ENCODE measurements at regions not wholly inside any gene's neighbourhood (a gene's known extent, or its start where the extent isn't known, plus 50 kb on each side); places are given as distances from the start of the nearest gene placed in this dataset.

DNA sequence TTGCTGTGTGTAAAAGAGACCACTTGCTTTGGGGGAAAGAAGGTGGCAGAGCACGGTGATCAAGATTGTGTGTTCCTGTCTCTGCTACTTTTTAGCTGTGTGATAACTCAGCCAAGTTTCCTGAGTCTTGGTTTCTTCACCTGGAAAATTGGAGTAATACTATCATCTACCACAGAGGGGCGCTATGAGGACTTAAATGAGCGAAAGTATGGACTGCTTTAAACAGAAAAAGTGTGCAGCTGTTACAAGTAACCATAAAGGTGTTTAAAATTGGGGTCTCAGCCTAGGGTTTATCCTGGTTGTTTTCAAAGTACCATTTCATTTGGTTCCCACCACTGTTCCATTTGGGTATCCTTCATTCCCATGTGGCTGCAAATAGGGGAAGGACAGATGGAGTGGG is 65.9 kb upstream of the WSCD2 start:
- TF ChIP-seq, protein P1, sequence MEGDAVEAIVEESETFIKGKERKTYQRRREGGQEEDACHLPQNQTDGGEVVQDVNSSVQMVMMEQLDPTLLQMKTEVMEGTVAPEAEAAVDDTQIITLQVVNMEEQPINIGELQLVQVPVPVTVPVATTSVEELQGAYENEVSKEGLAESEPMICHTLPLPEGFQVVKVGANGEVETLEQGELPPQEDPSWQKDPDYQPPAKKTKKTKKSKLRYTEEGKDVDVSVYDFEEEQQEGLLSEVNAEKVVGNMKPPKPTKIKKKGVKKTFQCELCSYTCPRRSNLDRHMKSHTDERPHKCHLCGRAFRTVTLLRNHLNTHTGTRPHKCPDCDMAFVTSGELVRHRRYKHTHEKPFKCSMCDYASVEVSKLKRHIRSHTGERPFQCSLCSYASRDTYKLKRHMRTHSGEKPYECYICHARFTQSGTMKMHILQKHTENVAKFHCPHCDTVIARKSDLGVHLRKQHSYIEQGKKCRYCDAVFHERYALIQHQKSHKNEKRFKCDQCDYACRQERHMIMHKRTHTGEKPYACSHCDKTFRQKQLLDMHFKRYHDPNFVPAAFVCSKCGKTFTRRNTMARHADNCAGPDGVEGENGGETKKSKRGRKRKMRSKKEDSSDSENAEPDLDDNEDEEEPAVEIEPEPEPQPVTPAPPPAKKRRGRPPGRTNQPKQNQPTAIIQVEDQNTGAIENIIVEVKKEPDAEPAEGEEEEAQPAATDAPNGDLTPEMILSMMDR (IDR thresholded peaks at IDR 0.05) = peak; percentile 39
- TF ChIP-seq EZH2phosphoT487 (IDR thresholded peaks at IDR 0.05; ENCODE audit: borderline replicate concordance, low read depth) (no peak), EP300 (IDR thresholded peaks at IDR 0.05; ENCODE audit: borderline replicate concordance in 1 of 2, low read depth in 1 of 2, low read length in 1 of 2) (no peak), GABPA (IDR thresholded peaks at IDR 0.05; ENCODE audit: low read depth) (no peak), SIN3A (IDR thresholded peaks at IDR 0.05; ENCODE audit: borderline replicate concordance, low read depth, low read length) (no peak), RFX5 (IDR thresholded peaks at IDR 0.05; ENCODE audit: low read length) (no peak), ELF1 (IDR thresholded peaks at IDR 0.05) (no peak), TAF1 (IDR thresholded peaks at IDR 0.05; ENCODE audit: borderline replicate concordance, low read depth, low read length) (no peak)
- TF ChIP-seq, protein P2, sequence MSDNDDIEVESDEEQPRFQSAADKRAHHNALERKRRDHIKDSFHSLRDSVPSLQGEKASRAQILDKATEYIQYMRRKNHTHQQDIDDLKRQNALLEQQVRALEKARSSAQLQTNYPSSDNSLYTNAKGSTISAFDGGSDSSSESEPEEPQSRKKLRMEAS (IDR thresholded peaks at IDR 0.05; ENCODE audit: low read depth) = no peak

Data from SK-N-SH (cell line).